ENCODE measurements at regions not wholly inside any gene's neighbourhood (a gene's known extent, or its start where the extent isn't known, plus 50 kb on each side); places are given as distances from the start of the nearest gene placed in this dataset.

- H2AFZ ChIP-seq (ENCODE audit: low read length) = no peak overlapping the region
- H4K20me1 ChIP-seq (ENCODE audit: control insufficient read depth, extremely low read depth, insufficient read depth, low read length) = no peaks in the 10 kb centered on the region
- H3K9me3 ChIP-seq (ENCODE audit: control insufficient read depth, insufficient read depth, low read depth, low read length) = no peaks in the 10 kb centered on the region
- DNase-seq (ENCODE audit: low read depth in 2 of 2) = no peak
- H3K9ac ChIP-seq (ENCODE audit: insufficient read depth, low read length) = no peak overlapping the region
- H3K36me3 ChIP-seq (ENCODE audit: control insufficient read depth, insufficient read depth, low read length) = no peaks in the 10 kb centered on the region
- no peaks in the 10 kb centered on the region for H3K27me3 ChIP-seq (ENCODE audit: control insufficient read depth, insufficient read depth, low read length)
- TF ChIP-seq EZH2 (IDR thresholded peaks at IDR 0.05; ENCODE audit: low read length, missing control alignments) (no peak), CTCF (conservative IDR thresholded peaks at IDR 0.05 in 1 of 2, IDR thresholded peaks at IDR 0.05 in 1 of 2; ENCODE audit: low read depth in 1 of 2, low read length in 2 of 2) (no peak)
- no peak overlapping the region for H3K27ac ChIP-seq (ENCODE audit: insufficient read depth, low read length)
- H3K4me1 ChIP-seq (ENCODE audit: control insufficient read depth, extremely low read depth, insufficient read depth, low read length) = no peaks in the 10 kb centered on the region
- no peaks in the 10 kb centered on the region for H3K79me2 ChIP-seq (ENCODE audit: control insufficient read depth, insufficient read depth, low read length)
- no peak overlapping the region for H3K4me2 ChIP-seq (ENCODE audit: extremely low read depth, insufficient read depth, low read length)
- no peak overlapping the region for H3K4me3 ChIP-seq (replicated peaks in 1 of 4; ENCODE audit: control extremely low read depth in 1 of 4, insufficient read depth in 1 of 4, low read depth in 3 of 4, low read length in 4 of 4)
These were observed 253.1 kb upstream of the SALL3 start for GRCh38 chr18:78726326-78727056.

- no peaks in the 10 kb centered on the region for H3K9me3 ChIP-seq (ENCODE audit: control insufficient read depth, insufficient read depth, low read depth, low read length)
- no peaks in the 10 kb centered on the region for H3K79me2 ChIP-seq (ENCODE audit: control insufficient read depth, insufficient read depth, low read length)
- no peak overlapping the region for H2AFZ ChIP-seq (ENCODE audit: low read length)
- no peaks in the 10 kb centered on the region for H3K27me3 ChIP-seq (ENCODE audit: control insufficient read depth, insufficient read depth, low read length)
- H3K4me2 ChIP-seq (ENCODE audit: extremely low read depth, insufficient read depth, low read length) = no peak overlapping the region
- H3K27ac ChIP-seq (ENCODE audit: insufficient read depth, low read length) = no peak overlapping the region
- DNase-seq (ENCODE audit: low read depth in 2 of 2) = no peak
- TF ChIP-seq CTCF (conservative IDR thresholded peaks at IDR 0.05 in 1 of 2, IDR thresholded peaks at IDR 0.05 in 1 of 2; ENCODE audit: low read depth in 1 of 2, low read length in 2 of 2) (no peak), EZH2 (IDR thresholded peaks at IDR 0.05; ENCODE audit: low read length, missing control alignments) (no peak)
- H3K36me3 ChIP-seq (ENCODE audit: control insufficient read depth, insufficient read depth, low read length) = no peaks in the 10 kb centered on the region
- no peaks in the 10 kb centered on the region for H4K20me1 ChIP-seq (ENCODE audit: control insufficient read depth, extremely low read depth, insufficient read depth, low read length)
- H3K9ac ChIP-seq (ENCODE audit: insufficient read depth, low read length) = no peak overlapping the region
- no peak overlapping the region for H3K4me3 ChIP-seq (replicated peaks in 1 of 4; ENCODE audit: control extremely low read depth in 1 of 4, insufficient read depth in 1 of 4, low read depth in 3 of 4, low read length in 4 of 4)
- H3K4me1 ChIP-seq (ENCODE audit: control insufficient read depth, extremely low read depth, insufficient read depth, low read length) = no peaks in the 10 kb centered on the region
These were observed 252.4 kb upstream of the SALL3 start for GRCh38 chr18:78727057-78727739.

DNA sequence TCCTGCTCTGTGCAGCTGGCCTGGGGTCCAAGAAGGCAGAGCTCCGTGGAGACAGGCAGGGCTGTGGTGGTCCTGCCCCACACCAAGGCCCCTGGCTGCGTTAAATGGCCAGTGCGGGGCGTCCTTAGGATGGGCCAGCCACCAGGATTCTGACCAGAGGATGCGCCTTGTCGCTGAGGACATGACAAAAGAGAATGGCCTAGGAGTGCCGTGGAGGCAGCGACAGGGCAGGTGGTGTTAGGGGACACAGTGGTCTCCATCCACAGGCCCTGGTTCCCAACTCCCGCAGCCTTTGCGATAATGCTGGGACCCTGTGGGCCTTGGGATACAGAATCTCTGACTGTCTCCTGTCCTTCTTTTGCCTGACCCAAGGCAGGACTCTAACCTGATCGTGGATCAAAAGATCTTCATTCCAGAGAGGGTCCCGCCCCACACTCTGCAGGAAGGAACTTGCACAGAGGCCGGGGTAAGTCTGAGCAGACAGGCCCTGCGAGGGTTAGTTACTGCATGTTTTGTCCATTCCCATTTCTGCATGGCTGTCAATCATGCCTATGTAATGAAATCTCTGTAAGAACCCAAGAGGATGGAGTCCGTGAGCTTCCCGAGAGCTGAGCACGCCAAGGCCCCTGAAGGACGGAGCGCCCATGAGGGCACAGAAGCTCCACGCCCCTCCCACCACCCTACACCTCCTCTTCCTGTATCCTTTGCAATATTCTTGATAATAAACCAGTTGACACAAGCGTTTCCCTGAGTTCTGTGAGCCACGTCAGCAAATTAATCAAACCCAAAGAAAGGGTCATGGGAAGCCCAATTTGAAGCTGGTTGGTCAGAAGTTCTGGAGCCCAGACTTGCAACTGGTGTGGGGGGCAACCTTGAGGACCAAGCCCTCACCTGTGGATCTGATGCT is 251.5 kb upstream of the SALL3 start:
- Histone ChIP-seq H3K79me2 (ENCODE audit: control insufficient read depth, insufficient read depth, low read length) (no peaks in the 10 kb centered on the region), H3K36me3 (ENCODE audit: control insufficient read depth, insufficient read depth, low read length) (no peaks in the 10 kb centered on the region), H3K4me1 (ENCODE audit: control insufficient read depth, extremely low read depth, insufficient read depth, low read length) (no peaks in the 10 kb centered on the region), H4K20me1 (ENCODE audit: control insufficient read depth, extremely low read depth, insufficient read depth, low read length) (no peaks in the 10 kb centered on the region), H3K27me3 (ENCODE audit: control insufficient read depth, insufficient read depth, low read length) (no peaks in the 10 kb centered on the region), H3K4me3 (replicated peaks in 1 of 4; ENCODE audit: control extremely low read depth in 1 of 4, insufficient read depth in 1 of 4, low read depth in 3 of 4, low read length in 4 of 4) (no peak overlapping the region), H2AFZ (ENCODE audit: low read length) (no peak overlapping the region), H3K4me2 (ENCODE audit: extremely low read depth, insufficient read depth, low read length) (no peak overlapping the region), H3K9ac (ENCODE audit: insufficient read depth, low read length) (no peak overlapping the region), H3K27ac (ENCODE audit: insufficient read depth, low read length) (no peak overlapping the region), H3K9me3 (ENCODE audit: control insufficient read depth, insufficient read depth, low read depth, low read length) (no peaks in the 10 kb centered on the region)
- DNase-seq (ENCODE audit: low read depth in 2 of 2) = no peak
- TF ChIP-seq EZH2 (IDR thresholded peaks at IDR 0.05; ENCODE audit: low read length, missing control alignments) (no peak), CTCF (conservative IDR thresholded peaks at IDR 0.05 in 1 of 2, IDR thresholded peaks at IDR 0.05 in 1 of 2; ENCODE audit: low read depth in 1 of 2, low read length in 2 of 2) (no peak)

All from fibroblast of lung (primary cell).